ENCODE measurements at regions not wholly inside any gene's neighbourhood (a gene's known extent, or its start where the extent isn't known, plus 50 kb on each side); places are given as distances from the start of the nearest gene placed in this dataset.

DNA sequence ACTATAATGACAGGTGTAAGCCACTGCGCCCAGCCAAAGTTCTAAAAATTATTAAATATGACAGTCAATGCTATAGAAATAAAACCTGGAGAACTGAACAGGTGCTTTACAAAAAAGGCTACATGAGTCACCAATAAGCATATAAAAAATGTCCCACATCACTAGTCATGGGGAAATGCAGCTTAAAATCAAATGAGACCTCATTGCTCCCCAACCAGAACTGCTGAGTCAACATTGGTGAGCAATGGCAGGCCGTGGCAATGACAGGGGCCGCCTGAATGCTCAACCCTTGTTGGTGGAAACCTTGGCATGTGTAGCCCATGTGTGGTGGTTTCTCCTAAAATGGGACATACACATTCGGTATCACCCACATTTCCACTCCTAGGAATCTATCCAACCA is 352.3 kb upstream of the KLF6 start:
- H3K27ac ChIP-seq: no peak overlapping the region
- no peaks in the 10 kb centered on the region for H3K4me1 ChIP-seq
- DNase-seq (ENCODE audit: low spot score): no peak
- H3K27me3 ChIP-seq: no peaks in the 10 kb centered on the region
- TF ChIP-seq, protein P1, sequence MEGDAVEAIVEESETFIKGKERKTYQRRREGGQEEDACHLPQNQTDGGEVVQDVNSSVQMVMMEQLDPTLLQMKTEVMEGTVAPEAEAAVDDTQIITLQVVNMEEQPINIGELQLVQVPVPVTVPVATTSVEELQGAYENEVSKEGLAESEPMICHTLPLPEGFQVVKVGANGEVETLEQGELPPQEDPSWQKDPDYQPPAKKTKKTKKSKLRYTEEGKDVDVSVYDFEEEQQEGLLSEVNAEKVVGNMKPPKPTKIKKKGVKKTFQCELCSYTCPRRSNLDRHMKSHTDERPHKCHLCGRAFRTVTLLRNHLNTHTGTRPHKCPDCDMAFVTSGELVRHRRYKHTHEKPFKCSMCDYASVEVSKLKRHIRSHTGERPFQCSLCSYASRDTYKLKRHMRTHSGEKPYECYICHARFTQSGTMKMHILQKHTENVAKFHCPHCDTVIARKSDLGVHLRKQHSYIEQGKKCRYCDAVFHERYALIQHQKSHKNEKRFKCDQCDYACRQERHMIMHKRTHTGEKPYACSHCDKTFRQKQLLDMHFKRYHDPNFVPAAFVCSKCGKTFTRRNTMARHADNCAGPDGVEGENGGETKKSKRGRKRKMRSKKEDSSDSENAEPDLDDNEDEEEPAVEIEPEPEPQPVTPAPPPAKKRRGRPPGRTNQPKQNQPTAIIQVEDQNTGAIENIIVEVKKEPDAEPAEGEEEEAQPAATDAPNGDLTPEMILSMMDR (IDR thresholded peaks at IDR 0.05): no peak
- peaks cover 4 to 20% of the 10 kb centered on the region in 2 donors for H3K9me3 ChIP-seq
- H3K4me3 ChIP-seq: no peak overlapping the region
- no peaks in the 10 kb centered on the region for H3K36me3 ChIP-seq

DNA sequence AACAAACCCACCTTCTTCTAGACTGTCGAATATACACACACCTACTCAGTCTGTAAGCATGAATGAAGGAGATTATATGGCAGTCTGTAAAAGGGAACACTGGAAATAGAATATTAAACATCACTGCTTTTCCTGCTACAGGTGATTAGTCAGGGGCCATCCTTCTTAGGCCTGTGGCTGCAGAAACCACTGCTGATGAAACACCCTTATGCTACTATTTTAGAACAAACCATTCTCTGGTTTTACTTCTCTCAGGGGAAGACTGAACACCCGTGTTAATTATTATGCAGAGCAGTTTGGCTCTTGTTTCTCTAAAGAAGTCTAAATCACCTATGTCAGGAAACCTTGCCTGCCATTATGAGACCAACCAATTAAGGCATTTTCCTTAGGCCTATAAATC is 351.1 kb upstream of the KLF6 start:
- TF ChIP-seq, protein P1 (IDR thresholded peaks at IDR 0.05): no peak
- peaks cover 0 to 2% of the 10 kb centered on the region in 2 donors for H3K4me1 ChIP-seq
- H3K27me3 ChIP-seq: no peaks in the 10 kb centered on the region
- H3K36me3 ChIP-seq: no peaks in the 10 kb centered on the region
- no peak for DNase-seq (ENCODE audit: low spot score)
- H3K27ac ChIP-seq: no peak overlapping the region
- no peak overlapping the region for H3K4me3 ChIP-seq
- peaks cover 4 to 13% of the 10 kb centered on the region in 2 donors for H3K9me3 ChIP-seq

DNA sequence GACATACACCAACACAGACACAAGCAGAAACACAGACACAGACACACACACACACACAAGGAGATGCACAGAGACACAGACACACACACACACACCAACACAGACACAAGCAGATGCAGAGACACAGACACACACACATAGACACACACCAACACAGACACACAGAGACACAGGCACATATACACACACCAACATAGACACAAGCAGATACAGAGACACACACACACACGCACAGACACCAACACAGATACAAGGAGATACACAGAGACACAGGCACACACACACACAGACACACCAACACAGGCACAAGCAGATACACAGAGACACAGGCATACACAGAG is 347.2 kb upstream of the KLF6 start:
- H3K27ac ChIP-seq: peak overlapping the region; percentile 16 to 44
- no peaks in the 10 kb centered on the region for H3K36me3 ChIP-seq
- no peaks in the 10 kb centered on the region for H3K9me3 ChIP-seq
- no peak for DNase-seq (ENCODE audit: low spot score)
- TF ChIP-seq, protein P1 (IDR thresholded peaks at IDR 0.05): no peak
- no peak overlapping the region for H3K4me3 ChIP-seq
- H3K4me1 ChIP-seq: peaks cover 0 to 26% of the 10 kb centered on the region in 2 donors
- H3K27me3 ChIP-seq: no peaks in the 10 kb centered on the region

DNA sequence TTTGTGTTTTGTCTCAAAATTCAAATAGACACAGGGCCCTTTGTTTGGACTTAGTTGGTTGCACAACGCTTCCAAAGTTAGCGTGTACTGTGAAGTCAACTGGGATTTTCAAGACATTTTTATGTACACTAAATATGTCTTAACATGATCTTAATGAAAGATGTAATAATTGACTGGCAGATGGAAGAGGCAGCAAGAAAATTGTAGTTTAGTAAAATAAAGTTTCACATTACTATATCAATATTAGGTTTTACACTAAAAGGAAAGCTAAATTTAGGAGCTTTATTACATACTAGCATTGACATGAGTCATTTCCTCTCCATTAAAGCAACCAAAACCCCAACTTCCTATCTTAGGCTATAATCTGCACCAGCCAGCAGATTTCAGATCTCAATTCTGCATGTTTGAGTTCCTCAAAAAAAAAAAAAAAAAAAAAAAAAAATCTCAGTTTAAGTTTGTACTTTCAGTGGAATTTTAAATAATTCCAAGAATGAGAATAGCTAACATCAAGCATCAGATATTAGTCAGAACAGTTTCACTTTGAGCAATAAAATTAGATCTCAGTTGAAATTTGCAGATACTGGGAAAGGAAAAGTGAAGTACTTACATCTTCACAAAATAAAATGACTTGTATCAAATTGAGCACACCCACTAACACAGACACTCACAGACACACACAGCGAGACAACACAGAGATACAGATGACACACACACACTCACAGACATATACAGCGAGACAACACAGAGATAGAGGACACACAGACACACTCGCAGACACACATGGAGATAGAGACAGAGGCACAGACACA is 346.6 kb upstream of the KLF6 start:
- Histone ChIP-seq H3K36me3 (no peaks in the 10 kb centered on the region), H3K27me3 (no peaks in the 10 kb centered on the region), H3K27ac (peak overlapping the region; percentile 38 to 44), H3K9me3 (peaks cover 0 to 2% of the 10 kb centered on the region in 2 donors), H3K4me1 (peaks cover 0 to 26% of the 10 kb centered on the region in 2 donors), H3K4me3 (no peak overlapping the region)
- no peak for DNase-seq (ENCODE audit: low spot score)
- TF ChIP-seq, protein P1 (IDR thresholded peaks at IDR 0.05): no peak

DNA sequence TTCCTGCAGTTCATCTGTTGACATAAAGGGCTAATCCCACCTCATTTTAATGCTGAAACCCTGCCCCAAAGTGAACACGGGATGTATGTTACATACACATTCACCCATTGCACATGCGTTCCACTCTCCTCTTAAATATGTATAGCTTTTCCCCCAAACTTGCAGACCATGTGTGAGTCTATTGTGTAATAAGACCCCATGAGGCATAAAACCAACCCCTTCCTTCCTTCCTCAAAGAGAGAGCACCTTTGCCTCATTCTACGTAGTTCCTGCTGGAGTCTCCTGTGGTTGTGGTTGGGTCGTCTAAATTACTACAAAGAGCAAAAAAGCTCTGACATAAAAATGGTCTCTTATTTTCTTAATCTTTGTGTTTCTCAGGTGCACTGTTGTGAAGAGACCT is 345.7 kb upstream of the KLF6 start:
- peaks cover 0 to 7% of the 10 kb centered on the region in 2 donors for H3K9me3 ChIP-seq
- DNase-seq (ENCODE audit: low spot score): no peak
- H3K27me3 ChIP-seq: no peaks in the 10 kb centered on the region
- no peaks in the 10 kb centered on the region for H3K36me3 ChIP-seq
- H3K4me3 ChIP-seq: no peak overlapping the region
- H3K27ac ChIP-seq: peak overlapping the region; percentile 38 to 44
- H3K4me1 ChIP-seq: peaks cover 0 to 26% of the 10 kb centered on the region in 2 donors
- TF ChIP-seq, protein P1 (IDR thresholded peaks at IDR 0.05): no peak

All from right atrium auricular region (tissue), 2 donors.